Smooth muscle cell of the brain vasculature (primary cell): ENCODE measurements at regions not wholly inside any gene's neighbourhood (a gene's known extent, or its start where the extent isn't known, plus 50 kb on each side); places are given as distances from the start of the nearest gene placed in this dataset.

Experiments
- DNase-seq: peaks from one replicate; pipeline ENCODE4 v3.0.0-alpha.2; 2012; ENCODE audit warnings: low read depth, low spot score

DNA sequence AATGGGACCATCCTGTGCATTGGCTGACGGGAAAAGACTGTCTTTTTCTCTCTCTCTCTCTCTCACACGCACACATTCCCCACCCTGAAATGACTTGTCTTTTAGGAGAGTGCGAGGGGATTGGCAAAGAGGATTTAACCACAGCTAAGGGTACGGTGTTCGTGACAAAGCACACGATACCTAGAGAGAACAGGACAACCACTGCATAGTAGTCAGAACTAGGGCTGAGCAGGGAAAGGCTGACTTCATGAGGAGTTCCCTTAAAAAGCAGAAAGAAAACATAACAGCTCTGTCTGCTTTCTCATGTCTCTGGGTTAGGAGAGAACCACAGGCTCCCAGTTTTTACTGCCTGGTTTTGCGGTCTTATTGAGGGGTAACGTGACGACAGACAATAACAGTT, 742.8 kb upstream of the SOX9 start:
- no peak for DNase-seq

- no peak for DNase-seq
Observed at GRCh38 chr17:71378741-71379140, 742.1 kb upstream of the SOX9 start.

DNA sequence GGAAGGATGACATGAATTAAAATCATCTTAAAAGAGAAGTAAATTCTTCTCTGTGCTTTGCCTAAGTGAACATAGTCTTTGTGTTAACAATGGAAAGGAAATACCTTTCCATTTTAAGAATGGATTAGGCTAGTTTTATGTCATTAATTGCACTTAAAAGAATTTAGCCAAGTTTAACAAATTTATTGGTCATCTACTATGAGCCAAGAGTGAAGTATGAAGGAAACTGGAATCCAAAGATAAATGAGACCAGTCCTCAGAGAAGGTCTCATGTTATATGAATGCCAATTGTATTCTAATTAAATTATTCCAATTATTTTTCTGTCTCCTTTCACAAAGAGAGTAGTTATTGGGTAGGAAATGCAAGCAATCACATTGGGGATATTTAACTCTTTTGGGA, 741.3 kb upstream of the SOX9 start:
- DNase-seq = no peak

GRCh38 chr17:71380535-71380934, 740.3 kb upstream of the SOX9 start:
- no peak for DNase-seq

- DNase-seq = no peak
Observed at GRCh38 chr17:71380936-71381335, 739.9 kb upstream of the SOX9 start.

DNA sequence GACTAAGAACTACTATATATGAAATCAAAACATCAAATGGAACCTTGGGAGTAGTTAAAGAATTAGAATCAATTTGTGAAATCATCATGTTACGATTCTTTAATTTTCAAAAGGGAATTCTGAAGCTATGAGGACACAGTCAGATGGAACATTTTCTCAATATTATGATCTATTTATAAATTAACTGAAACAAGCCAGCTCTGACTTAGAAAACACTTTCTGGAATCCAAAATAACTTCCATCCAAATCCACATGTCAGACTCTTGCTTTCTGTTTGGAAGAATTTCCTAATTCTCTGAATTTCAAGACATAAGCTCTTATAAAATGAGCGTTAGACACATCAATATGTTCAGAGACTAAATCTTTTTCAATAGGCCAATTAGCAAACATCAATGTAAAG, 737.7 kb upstream of the SOX9 start:
- no peak for DNase-seq

DNA sequence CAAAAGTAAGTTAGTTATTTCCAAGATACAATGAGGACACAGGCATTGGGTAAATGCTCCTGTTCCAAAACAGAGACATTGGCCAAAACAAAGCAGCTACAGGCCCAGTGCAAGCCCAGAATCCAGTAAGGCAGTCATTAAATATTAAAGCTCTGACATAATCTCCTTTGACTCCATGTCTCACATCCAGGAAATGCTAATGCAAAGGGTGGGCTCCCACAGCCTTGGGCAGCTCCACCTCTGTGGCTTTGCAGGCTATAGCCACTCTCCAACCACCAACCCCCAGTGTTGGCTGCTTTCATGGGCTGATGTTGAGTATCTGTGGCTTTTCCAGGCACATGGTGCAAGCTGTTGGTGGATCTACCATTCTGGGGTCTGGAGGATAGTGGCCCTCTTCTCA, 733.4 kb upstream of the SOX9 start:
- no peak for DNase-seq

DNA sequence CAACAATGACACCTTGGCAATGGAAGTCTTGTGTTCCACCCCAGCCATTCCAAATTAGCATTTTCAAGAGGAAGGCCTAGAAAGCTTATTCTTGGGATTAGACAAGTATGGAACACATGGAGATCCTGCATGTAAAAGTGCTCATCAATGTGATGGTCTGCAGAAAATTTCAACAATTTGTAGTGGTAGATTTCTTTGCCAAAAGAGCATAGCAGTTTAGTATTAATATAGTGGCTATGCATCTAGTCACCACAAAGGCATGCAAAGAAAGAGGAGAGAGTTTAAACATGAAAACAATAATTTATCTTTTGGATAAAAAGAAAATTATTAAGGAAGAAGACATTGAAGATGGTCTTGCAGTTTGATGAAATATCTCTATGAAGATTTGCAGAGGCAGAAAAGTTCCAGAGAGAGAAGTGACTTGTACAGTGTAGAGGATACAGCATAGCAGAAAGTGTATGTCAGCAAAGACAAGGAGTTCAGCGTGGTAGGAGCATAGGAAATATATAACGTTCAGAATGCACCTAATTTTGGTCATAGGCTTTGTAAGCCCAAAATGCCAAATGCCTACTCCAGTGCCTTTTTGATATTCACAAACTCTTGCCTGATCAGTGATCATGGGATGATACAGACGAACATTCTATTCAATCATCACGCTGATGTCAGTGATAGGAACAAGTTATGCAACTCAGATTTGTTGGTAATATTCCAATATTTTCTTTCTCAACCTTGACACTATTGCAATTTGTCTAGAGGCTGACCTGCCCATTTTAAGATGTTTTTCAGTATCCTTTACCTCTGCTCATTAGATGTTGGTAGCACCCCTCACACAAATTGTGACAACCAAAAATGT, 727.9 kb upstream of the SOX9 start:
- DNase-seq = no peak

- DNase-seq = no peak
Observed at GRCh38 chr17:71395901-71396300, 724.9 kb upstream of the SOX9 start.

GRCh38 chr17:71396711-71397110, 724.1 kb upstream of the SOX9 start:
- no peak for DNase-seq

DNA sequence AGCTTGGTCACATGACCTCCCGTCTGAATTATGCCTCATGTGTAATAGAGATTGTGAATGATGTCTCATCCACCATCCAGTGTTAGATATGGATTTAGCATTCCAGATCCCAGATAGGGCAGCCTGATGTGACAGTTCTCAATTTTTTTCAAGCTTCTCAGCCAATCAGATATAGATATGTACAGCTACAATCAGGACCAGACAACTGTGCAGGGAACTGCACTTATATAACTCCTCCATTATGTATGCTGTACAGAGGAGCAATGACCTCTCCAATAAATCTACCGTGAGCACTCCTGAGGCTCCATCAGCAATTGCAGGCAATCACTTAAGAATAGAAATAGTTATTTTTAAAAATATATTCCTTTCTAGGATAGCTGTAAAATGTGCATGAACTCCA, 722.8 kb upstream of the SOX9 start:
- no peak for DNase-seq

DNA sequence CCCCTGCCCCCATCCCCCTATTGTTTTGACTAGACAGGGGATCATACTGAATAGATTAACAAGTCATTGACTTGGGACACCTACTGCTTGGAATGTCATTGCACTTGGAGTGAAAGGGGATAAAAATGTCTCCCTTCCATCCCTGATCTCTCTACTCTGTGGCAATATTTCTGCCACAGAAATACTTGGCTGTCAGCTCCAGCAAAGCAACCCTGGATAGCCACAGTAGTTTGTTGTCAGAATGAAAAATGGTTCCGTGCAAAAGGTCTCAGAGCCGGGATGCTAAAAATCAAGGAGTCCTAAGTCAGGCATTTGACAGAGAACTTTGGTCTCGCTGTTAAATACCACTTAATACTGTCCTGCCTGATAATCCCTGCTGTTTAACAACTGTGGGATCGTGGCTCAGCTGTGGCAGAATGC, 722.0 kb upstream of the SOX9 start:
- no peak for DNase-seq

DNA sequence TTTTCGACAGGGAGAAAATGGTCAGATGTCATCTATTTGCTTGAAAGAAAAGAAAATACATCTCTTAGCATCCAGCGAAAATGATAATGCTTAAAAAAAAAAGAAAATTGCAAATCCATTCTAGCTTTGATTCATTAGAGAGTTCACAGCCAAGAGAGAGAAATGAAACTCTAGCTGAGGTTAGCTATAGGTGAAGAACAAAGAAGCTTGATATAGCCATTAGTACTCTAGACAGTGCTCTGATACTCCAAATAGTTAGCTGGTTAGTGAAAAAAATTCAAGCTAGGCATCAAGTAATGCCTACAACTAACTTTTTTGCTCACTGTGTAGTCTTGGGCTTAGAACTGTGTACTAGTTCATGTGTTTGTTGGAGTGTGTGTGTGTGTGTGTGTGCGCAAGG, 721.6 kb upstream of the SOX9 start:
- DNase-seq = no peak

DNA sequence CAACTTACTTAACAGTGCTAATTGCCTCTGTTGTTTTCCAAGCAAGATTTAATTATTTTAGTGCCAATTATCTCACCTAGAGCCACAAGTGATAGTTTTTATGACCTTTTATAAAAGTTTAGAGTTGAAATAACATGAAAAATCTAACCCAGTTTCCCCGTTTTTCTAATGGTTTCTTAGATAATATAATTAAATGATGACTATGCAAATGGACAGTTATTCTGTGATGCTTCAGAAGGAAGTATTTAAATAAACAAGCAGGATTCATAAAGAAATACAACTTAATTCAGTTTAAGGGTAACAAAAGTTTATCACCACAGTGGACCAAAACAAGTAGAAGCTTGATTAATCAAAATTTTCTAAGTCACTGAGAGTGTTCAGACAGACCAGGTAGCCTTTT, 721.2 kb upstream of the SOX9 start:
- DNase-seq = no peak

DNA sequence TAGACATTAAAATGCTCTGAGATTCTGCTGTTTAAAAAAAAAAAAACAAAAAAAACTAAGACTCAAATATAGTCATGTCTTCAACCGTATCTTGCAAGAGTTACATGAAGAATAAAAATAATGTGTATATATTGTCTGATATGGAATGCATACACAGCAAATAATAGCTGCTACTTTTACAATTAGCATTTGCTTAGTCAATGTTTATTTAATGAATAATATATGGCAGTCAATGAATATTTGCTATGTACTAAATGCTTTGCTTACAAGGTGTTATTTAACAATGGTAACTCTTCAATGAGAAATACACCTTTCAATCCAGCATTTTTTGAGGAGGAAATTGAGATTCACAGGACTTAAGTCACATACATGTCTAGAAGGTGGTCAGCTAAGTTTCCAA, 718.8 kb upstream of the SOX9 start:
- DNase-seq = no peak

DNA sequence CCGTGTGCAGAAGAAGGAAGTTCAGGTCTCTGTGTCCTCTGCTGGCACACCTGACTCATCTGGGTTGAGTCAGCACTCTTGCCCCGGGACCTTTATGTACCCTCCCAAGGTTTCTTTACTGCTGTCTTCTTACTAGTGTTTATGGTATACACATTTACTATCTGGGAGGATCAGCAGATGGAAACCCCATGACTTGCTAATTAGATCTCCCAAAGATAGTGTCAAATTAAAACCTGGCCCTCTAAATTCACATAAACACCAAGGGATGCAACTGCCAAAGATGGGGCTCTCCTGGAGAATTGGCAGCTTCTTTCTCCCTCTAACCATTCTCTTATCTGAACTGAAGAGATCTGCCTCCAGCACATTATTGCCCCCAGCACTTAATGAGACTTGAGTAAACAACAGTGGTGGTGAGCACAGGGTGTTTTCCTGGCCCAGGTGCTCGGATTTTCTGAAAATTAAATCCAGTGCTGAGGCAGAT, 718.1 kb upstream of the SOX9 start:
- DNase-seq = no peak

DNA sequence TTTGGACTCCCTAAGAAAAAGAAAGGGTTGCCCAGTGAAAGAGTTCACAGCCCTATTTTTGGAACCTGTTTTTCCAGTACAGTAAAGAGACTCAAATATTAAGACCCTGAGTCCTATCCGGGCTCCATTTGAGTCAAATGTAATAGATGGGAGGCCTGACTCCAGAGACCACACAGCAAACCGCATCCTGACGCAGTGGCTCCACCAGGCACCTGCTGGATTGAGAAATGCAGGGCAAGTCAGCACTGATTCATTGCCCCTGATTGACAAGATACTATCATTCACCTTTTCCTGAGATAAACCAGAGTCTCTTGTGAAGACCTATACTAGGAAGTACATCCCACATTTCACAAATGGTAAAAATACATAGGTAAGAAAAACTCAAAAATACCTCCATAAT, 715.7 kb upstream of the SOX9 start:
- DNase-seq = no peak

GRCh38 chr17:71407981-71408380, 712.8 kb upstream of the SOX9 start:
- DNase-seq = no peak

- no peak for DNase-seq
Observed at GRCh38 chr17:71409137-71409536, 711.7 kb upstream of the SOX9 start.

- no peak for DNase-seq
Observed at GRCh38 chr17:71409712-71410111, 711.1 kb upstream of the SOX9 start.

DNA sequence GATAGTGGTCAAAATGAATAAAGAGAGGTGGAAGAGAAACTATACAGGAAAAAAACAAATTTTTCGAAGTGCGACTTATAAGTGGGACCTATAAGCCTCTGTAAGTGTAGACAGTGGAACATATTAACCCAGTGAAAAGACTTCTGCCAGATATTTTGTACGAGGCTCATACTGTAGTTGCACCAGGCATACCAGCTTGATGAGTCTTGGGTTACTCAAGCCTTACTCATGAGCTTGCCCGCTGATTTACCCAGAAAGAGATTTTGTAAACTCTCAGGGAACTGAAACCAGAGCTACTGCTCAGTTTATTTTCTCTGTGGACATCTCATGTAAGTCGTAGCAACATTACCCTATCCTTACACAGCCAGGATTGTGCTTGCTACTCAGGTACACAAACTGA, 708.0 kb upstream of the SOX9 start:
- peak; percentile 68 for DNase-seq

DNA sequence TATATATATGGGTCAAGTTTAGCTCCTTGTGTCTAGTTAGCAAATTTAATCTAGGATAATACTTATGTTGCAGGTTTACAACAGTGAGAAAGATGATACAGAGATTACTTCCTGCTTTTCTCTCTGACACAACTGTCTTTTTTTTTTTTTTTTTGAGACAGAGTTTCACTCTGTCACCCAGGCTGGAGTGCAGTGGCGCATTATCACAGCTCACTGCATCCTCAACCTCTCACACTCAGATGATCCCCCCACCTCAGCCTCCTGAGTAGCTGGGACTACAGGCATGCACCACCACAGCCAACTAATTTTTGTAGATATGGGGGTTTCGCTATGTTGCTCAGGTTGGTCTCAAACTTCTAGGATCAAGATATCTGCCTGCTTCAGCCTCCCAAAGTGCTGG, 706.9 kb upstream of the SOX9 start:
- no peak for DNase-seq

DNA sequence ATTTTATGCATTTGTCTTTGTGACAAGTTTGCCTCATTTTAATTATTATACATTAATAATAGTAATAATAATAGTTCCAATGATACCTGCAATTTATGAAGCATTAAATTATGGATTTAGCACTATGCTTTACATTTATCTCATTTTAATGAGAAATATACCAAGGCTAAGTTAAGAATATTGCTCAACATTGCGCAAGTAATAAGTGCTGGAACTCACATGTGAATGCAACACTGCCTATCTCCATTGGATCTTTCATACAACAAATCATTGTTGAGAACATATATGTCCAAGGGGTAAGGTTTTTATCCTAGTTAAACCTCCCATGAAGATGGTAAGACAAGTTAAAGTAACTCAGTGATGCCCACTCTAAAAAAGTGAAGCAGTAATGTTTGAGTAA, 703.7 kb upstream of the SOX9 start:
- no peak for DNase-seq

- DNase-seq = no peak
Observed at GRCh38 chr17:71422968-71423367, 697.9 kb upstream of the SOX9 start.
